ENCODE measurements at regions not wholly inside any gene's neighbourhood (a gene's known extent, or its start where the extent isn't known, plus 50 kb on each side); places are given as distances from the start of the nearest gene placed in this dataset.

GRCh38 chr14:45868863-45869262 is 615.9 kb upstream of the MIS18BP1 start (continued):
- no peak for TF ChIP-seq CBX8 (IDR thresholded peaks at IDR 0.05; ENCODE audit: borderline replicate concordance, low read depth, low read length)
- no peak for TF ChIP-seq KDM5A (IDR thresholded peaks at IDR 0.05; ENCODE audit: low read length)
- no peak for TF ChIP-seq SRF (IDR thresholded peaks at IDR 0.05; ENCODE audit: low read depth, low read length)
- TF ChIP-seq SAP30 (IDR thresholded peaks at IDR 0.05; ENCODE audit: insufficient read depth, insufficient replicate concordance, low read length): no peak
- no peak for TF ChIP-seq KDM4A (IDR thresholded peaks at IDR 0.05; ENCODE audit: low read depth, low read length, severe bottlenecking)
- no peak for TF ChIP-seq BCL11A (IDR thresholded peaks at IDR 0.05; ENCODE audit: low read depth in 2 of 2, low read length in 2 of 2)

Data from H1 (cell line).